Right cardiac atrium (tissue), 5 donors: ENCODE measurements at regions not wholly inside any gene's neighbourhood (a gene's known extent, or its start where the extent isn't known, plus 50 kb on each side); places are given as distances from the start of the nearest gene placed in this dataset.
"Not testable (repeated sequence)": the region's sequence is repeated elsewhere in the genome, so short reads cannot be mapped to it uniquely, and the experiment has no call there.

Experiments
- ATAC-seq, 2 donors: fragments of 200-7000 bp; cut with Tn5 transposase; one replicate each; pipeline versions ENCODE4 v1.8.0 to v1.9.1; 2020; ENCODE audit warnings: moderate library complexity in 2 of 2, mild to moderate bottlenecking in 1 of 2
- DNase-seq, 3 donors: peaks; one replicate each; pipeline ENCODE4 v3.0.0-alpha.2; 2020
- H3K27ac ChIP-seq: one replicate; pipeline ENCODE4 v1.5.1; 2013; ENCODE audit warnings: mild to moderate bottlenecking, low read length, control low read depth, moderate library complexity
- H3K27me3 ChIP-seq: one replicate; pipeline ENCODE4 v1.6.1; 2013; ENCODE audit not compliant: control insufficient read depth, insufficient read depth
- H3K4me1 ChIP-seq: one replicate; pipeline ENCODE4 v1.6.1; 2013; ENCODE audit warnings: low read length; ENCODE audit not compliant: control insufficient read depth, insufficient read depth
- H3K4me3 ChIP-seq: one replicate; pipeline ENCODE4 v1.5.1; 2013; ENCODE audit warnings: low read length, control low read depth
- H3K9me3 ChIP-seq: one replicate; pipeline ENCODE4 v1.6.1; 2013; ENCODE audit warnings: low read length; ENCODE audit not compliant: control insufficient read depth
- WGBS: extraction: QIAGEN DNeasy Blood & Tissue Kit; methylation state at CpG from one replicate; pipeline ENCODE4 v1.1.7; 2013; 5-methylcytosine and 5-hydroxymethylcytosine counted together
- intact Hi-C, 4 donors: fragments of 100-400 bp; cut with DNase I; formaldehyde crosslinking; loops; one replicate each; pipeline versions ENCODE4 v1.11.0 to v1.14.0; 2022 to 2023
- donor health status: healthy with polysubstance abuse.
- donor health status: DM: no; HTN: yes; CAD: no.
- donor health status: DM: no; HTN: no; CAD: no.
- donor health status: DM: no; HTN: yes; CAD: no; lungs with severe emphysema.
- donor health status: DM: yes; HTN: yes; CAD: no.

- Histone ChIP-seq H3K4me3 (no peak overlapping the region), H3K27me3 (no peaks in the 10 kb centered on the region), H3K27ac (no peak overlapping the region), H3K9me3 (no peaks in the 10 kb centered on the region), H3K4me1 (no peaks in the 10 kb centered on the region)
- ATAC-seq (no peak), DNase-seq (no peak)
- WGBS: 84% methylated on average over 1 of the region's 1 CpG
- intact Hi-C loops: no loop called here
Observed at GRCh38 chrX:122913134-122913533, 270.9 kb upstream of the GRIA3 start.

GRCh38 chrX:122913764-122914163 is 270.3 kb upstream of the GRIA3 start:
- no peaks in the 10 kb centered on the region for H3K27me3 ChIP-seq
- no peak overlapping the region for H3K27ac ChIP-seq
- 88% methylated on average over 1 of the region's 1 CpG for WGBS
- H3K4me3 ChIP-seq: no peak overlapping the region
- intact Hi-C loops: no loop called here
- H3K9me3 ChIP-seq: no peaks in the 10 kb centered on the region
- ATAC-seq: no peak
- no peak for DNase-seq
- no peaks in the 10 kb centered on the region for H3K4me1 ChIP-seq

GRCh38 chrX:122914256-122914655 is 269.8 kb upstream of the GRIA3 start:
- Histone ChIP-seq H3K4me3 (no peak overlapping the region), H3K27ac (no peak overlapping the region), H3K27me3 (no peaks in the 10 kb centered on the region), H3K9me3 (no peaks in the 10 kb centered on the region), H3K4me1 (no peaks in the 10 kb centered on the region)
- WGBS: 90% methylated on average over 5 of the region's 5 CpGs
- DNase-seq (no peak), ATAC-seq (no peak)
- intact Hi-C loops: no loop called here

GRCh38 chrX:122934131-122934530 is 249.9 kb upstream of the GRIA3 start:
- 75% methylated on average over 1 of the region's 1 CpG for WGBS
- Histone ChIP-seq H3K27me3 (no peaks in the 10 kb centered on the region), H3K27ac (no peak overlapping the region), H3K4me3 (no peak overlapping the region), H3K4me1 (no peaks in the 10 kb centered on the region), H3K9me3 (no peaks in the 10 kb centered on the region)
- DNase-seq (no peak), ATAC-seq (no peak)
- intact Hi-C loops: no loop called here

- H3K27me3 ChIP-seq: no peaks in the 10 kb centered on the region
- WGBS: 40% methylated on average over 1 of the region's 1 CpG
- no peaks in the 10 kb centered on the region for H3K9me3 ChIP-seq
- H3K27ac ChIP-seq: no peak overlapping the region
- intact Hi-C loops: no loop called here
- no peak overlapping the region for H3K4me3 ChIP-seq
- ATAC-seq: no peak
- no peaks in the 10 kb centered on the region for H3K4me1 ChIP-seq
- DNase-seq: no peak
Observed at GRCh38 chrX:122940199-122940598, 243.9 kb upstream of the GRIA3 start.

- Histone ChIP-seq H3K4me3 (no peak overlapping the region), H3K4me1 (no peaks in the 10 kb centered on the region), H3K9me3 (no peaks in the 10 kb centered on the region), H3K27me3 (no peaks in the 10 kb centered on the region), H3K27ac (no peak overlapping the region)
- DNase-seq (no peak), ATAC-seq (no peak)
- WGBS: 29% methylated on average over 1 of the region's 1 CpG
- intact Hi-C loops: no loop called here
Observed at GRCh38 chrX:122941806-122942205, 242.3 kb upstream of the GRIA3 start.

- H3K9me3 ChIP-seq: no peaks in the 10 kb centered on the region
Observed at GRCh38 chrX:122943918-122944317, 240.2 kb upstream of the GRIA3 start.

GRCh38 chrX:122945328-122945727 is 238.8 kb upstream of the GRIA3 start:
- 58% methylated on average over 4 of the region's 4 CpGs for WGBS

More at GRCh38 chrX:122943918-122944317, 240.2 kb upstream of the GRIA3 start:
- no peak for DNase-seq
- no peak overlapping the region for H3K4me3 ChIP-seq
- no peaks in the 10 kb centered on the region for H3K27me3 ChIP-seq
- H3K4me1 ChIP-seq: no peaks in the 10 kb centered on the region
- ATAC-seq: no peak
- H3K27ac ChIP-seq: no peak overlapping the region
- intact Hi-C loops: no loop called here
- 93% methylated on average over 3 of the region's 3 CpGs for WGBS

GRCh38 chrX:122972604-122973003 is 211.5 kb upstream of the GRIA3 start:
- Histone ChIP-seq H3K27me3 (no peaks in the 10 kb centered on the region), H3K27ac (no peak overlapping the region), H3K4me1 (no peaks in the 10 kb centered on the region), H3K9me3 (no peaks in the 10 kb centered on the region), H3K4me3 (no peak overlapping the region)
- DNase-seq (no peak), ATAC-seq (no peak)
- intact Hi-C loops: no loop called here
- 48% methylated on average over 2 of the region's 2 CpGs for WGBS

More at GRCh38 chrX:122945328-122945727, 238.8 kb upstream of the GRIA3 start:
- no peaks in the 10 kb centered on the region for H3K4me1 ChIP-seq
- DNase-seq (no peak), ATAC-seq (no peak)
- no peaks in the 10 kb centered on the region for H3K9me3 ChIP-seq
- no peak overlapping the region for H3K27ac ChIP-seq
- no peak overlapping the region for H3K4me3 ChIP-seq
- intact Hi-C loops: no loop called here
- H3K27me3 ChIP-seq: no peaks in the 10 kb centered on the region

- intact Hi-C loops: no loop called here
- WGBS: 86% methylated on average over 6 of the region's 6 CpGs
- DNase-seq: no peak
Observed at GRCh38 chrX:122982521-122982920, 201.6 kb upstream of the GRIA3 start.

GRCh38 chrX:123002844-123003243 is 181.2 kb upstream of the GRIA3 start:
- not testable (repeated sequence) for H3K4me1 ChIP-seq, H3K9me3 ChIP-seq
- WGBS: 61% methylated on average over 2 of the region's 2 CpGs

More at GRCh38 chrX:122982521-122982920, 201.6 kb upstream of the GRIA3 start:
- Histone ChIP-seq H3K27me3 (no peaks in the 10 kb centered on the region), H3K4me3 (no peak overlapping the region), H3K4me1 (no peaks in the 10 kb centered on the region), H3K27ac (no peak overlapping the region), H3K9me3 (no peaks in the 10 kb centered on the region)
- no peak for ATAC-seq

GRCh38 chrX:123013141-123013540 is 170.9 kb upstream of the GRIA3 start:
- 67% methylated on average over 1 of the region's 1 CpG for WGBS
- Histone ChIP-seq H3K4me1 (no peaks in the 10 kb centered on the region), H3K27me3 (no peaks in the 10 kb centered on the region), H3K9me3 (no peaks in the 10 kb centered on the region), H3K4me3 (no peak overlapping the region), H3K27ac (no peak overlapping the region)
- intact Hi-C loops: no loop called here
- ATAC-seq (no peak), DNase-seq (no peak)

More at GRCh38 chrX:123002844-123003243, 181.2 kb upstream of the GRIA3 start:
- ATAC-seq, H3K27ac ChIP-seq, intact Hi-C loops, H3K27me3 ChIP-seq, H3K4me3 ChIP-seq, DNase-seq: not testable (repeated sequence)
